DMS114 treated with DMSO at 0.1 percent for 48 hours (cell line): ENCODE measurements at regions not wholly inside any gene's neighbourhood (a gene's known extent, or its start where the extent isn't known, plus 50 kb on each side); places are given as distances from the start of the nearest gene placed in this dataset.
A peak's percentile ranks its signal among the peaks of the same experiment; 100 is the strongest.
"Not testable (repeated sequence)": the region's sequence is repeated elsewhere in the genome, so short reads cannot be mapped to it uniquely, and the experiment has no call there.

Experiments
- DNase-seq: peaks from one replicate; lab custom pipeline; 2025; ENCODE audit not compliant: unreplicated experiment; lab: John Stamatoyannopoulos, UW

DNA sequence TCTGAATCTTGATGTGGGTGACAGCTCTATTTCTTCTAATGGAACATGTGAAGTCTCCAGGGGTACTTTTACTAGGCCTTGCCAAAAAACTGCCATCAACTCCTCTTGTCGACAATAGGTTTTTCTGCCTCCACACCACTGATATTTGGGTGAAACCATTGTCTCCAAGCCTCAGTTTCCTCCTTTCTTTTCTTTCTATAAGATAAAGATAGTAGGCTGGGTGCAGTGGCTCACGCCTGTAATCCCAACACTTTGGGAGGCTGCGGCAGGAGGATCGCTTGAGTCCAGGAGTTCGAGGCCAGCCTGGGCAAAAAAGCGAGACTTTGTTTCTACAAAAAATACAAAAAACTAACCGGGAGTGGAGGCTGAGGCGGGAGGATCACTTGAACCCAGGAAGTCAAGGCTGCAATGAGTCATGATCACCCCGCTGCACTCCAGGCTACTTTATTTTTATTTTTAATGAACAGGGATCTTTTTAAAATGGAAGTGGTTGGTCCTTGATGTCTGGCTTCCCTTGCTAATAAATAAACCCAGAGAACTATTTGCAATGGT, 159.9 kb upstream of the TNFAIP3 start:
- no peak for DNase-seq

DNA sequence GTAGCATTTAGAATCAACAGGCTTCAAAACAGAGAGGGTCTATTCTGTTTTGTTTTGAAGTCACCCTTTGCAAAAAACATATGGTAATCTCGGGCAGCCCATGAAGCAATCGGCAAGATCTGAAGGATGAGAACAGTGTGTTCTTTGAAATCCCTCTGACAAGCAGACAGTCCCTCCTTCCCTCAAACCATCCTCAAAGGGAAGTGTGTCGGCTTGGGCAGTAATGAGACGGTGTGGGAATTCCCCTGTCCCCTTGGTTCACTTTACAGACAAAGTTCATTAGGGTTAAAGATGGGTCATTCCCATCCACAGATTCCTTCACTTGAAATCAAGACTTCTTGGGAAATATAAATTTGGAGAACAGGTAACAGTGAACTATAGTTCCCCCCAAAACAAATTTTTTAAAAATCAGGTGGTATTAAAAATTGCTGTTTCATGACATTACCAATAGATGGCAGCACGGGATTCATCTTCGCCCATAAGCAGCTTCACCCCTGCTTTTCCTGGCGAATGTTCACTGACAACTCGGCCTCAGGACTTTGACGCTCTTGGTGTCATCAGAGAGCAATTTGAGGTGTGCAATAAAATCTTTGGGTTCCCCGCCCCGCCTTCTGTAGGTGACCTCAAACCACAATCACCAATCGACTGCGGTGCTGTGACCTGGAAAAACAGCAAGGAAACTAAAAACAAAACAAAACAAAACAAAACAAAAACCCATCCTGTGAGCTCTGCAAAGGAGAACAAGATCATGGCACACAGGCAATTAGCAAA, 159.3 kb upstream of the TNFAIP3 start:
- peak; percentile 13 for DNase-seq

DNA sequence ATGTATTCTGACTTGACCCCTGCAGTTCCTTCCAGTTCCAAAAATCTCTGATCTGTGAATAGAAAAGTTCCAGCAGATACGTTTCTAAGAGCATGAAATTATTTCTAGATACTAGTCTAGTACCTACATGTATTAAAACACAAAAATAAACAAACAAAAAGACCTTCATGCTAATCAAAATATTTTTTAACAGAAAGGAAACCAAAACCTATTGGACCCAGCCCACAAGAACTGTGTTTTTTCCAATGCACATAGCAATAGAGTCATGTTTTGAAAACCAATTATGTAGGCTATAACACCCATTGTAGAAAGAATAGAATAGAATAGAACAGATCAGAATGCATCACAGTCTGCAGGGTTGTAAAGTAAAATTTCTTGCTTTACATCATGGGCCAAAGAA, 158.6 kb upstream of the TNFAIP3 start:
- no peak for DNase-seq

DNA sequence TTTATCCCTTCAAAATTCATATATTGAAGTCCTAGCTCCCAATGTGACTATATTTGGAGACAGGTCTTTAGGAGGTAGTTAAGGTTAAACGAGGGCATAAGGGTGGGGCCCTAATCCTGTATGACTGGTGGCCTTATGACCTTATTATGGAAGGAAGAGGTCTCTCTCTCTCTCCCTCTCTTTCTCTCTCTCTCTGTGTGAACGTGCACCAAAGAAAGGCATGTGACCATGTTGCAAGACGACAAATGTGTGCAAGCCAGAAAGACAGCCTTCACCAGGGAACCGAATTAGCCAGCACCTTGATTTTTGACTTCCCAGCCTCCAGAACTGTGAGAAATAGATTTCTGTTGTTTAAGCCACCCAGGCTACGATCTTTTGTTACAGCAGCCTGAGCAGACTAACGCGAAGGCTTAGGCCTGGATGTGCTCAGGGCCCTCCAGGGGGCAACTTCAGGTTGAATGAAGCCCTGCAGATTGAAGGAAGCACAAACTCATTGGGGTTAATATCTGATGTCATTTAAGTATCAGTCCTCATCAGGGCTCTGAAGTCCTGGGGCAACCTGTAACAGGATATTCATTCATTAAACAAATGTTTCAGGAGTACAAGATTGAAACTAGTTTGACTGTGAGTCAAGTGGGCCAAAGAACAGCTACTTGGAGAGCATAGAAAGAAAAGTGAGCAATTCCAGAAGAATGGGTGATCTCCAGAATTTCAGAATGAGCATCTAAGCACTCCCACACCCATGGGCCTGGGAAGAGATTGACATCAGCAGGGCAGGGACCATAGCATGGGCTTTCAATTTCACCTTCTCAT, 157.4 kb upstream of the TNFAIP3 start:
- DNase-seq: no peak

DNA sequence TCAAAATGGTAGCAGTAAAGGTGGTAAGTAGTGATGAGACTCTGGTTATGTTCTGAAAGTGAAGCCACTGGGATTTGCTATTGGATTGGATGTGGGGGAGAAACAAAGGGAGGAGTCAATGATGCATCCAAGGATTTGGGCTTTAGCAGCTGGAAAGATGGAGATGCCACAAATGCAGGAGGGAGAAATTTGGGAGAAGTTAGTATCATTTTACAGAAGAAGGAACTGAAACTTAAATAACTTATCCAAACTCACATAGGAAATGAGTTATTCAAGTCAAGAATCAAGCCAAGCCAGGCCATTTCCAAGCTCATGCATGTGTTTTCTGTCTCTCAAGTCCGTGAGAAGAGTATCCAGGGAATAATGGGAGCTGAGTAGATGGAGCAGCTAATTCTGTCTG, 155.1 kb upstream of the TNFAIP3 start:
- no peak for DNase-seq

DNA sequence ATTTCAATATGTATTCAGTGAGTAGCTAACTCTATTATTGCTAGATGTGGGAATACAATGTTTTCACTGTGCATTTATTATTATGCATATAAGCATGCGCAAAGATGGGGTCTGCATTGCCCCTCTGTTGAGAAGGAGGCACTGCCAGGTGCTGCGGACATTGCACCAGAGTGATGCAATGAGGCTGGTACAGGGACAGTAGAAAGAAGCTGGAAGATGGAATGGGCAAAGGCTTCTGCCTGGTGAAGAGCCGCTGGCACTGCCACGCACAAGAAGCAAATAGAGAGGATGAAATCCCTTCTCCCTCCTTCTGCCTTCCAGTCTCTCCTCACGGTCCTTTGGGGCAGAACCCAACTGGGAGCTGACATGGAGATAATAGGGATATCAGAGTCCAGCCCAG, 154.5 kb upstream of the TNFAIP3 start:
- DNase-seq: no peak

DNA sequence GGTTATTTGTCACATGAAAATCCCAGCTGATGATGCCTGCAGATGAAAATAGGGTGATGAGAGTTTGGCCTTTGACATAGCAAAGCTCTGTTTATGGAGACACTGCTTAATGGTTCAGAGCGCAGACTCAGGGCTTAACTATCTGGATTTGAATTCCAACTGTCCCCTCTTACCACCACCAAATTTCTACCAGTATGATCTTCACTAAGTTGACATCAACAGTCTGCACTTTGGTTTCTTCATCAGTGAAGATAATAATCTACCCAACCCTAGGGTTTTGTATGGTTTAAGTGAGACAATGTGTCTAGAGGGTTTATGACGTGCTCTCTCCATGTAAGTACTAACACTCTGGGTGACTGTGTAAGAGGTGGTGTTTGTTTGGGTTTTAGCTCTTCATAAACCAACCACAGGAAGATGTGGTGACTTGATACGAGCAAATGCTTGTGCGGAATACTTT, 151.4 kb upstream of the TNFAIP3 start:
- DNase-seq: no peak

DNA sequence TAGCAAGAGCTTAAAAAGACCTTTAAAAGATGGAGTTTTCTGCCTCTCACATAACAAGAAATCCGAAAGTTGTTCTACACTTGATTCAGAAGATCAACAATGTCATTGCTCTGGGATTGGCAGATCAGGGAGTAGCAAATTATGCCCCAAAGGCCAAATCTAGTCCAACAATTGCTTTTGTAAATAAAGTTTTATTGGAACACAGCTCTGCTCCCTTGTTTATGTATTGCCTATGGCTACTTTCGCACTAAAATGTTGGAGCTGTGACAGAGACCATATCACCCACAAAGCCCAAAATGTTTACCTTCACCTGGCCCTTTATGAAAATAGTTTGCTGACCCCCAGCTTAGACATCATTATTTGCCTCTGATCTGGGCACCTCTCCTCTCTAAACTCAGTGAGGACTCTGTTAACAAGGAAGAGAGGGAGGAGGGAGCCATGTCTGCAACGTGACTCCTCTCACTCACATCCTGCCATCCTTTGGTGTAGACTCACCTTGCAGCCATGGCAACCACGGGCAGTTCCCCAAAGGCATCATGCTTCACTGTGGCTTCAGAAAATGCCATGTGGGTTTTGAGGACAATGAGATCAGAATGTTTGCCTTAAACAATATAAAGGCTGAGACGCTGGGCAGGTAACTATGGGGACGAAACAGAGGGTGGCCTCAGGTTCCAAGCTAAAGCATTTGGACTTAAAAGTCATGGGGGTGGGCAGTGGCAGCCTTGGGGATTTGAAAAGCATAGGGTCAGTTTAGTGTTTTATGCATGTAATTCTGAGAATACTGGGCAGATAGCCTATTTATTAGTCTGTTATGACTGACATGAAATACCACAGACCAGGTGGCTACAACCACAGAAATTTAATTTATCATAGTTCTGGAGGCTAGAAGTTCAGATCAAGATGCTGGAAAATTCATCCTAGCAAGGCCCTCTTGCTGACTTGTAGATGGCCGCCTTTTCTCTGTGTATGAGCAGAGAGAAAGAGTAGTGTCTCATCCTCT, 149.7 kb upstream of the TNFAIP3 start:
- no peak for DNase-seq

DNA sequence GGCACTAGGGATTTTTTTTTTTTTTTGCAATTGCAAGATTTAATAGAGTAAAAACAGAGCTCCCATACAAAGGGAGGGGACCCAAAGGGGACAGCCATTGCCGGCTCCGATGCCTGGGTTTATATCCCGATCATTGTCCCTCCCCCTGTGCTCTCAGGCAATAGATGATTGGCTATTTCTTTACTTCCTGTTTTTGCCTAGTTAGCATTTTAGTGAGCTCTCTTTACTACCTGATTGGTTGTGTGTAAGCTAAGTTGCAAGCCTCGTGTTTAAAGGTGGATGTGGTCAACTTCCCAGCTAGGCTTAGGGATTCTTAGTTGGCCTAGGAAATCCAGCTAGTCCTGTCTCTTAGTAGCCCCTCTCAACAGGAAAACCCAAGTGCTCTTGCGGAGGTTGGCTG, 148.2 kb upstream of the TNFAIP3 start:
- not testable (repeated sequence) for DNase-seq

DNA sequence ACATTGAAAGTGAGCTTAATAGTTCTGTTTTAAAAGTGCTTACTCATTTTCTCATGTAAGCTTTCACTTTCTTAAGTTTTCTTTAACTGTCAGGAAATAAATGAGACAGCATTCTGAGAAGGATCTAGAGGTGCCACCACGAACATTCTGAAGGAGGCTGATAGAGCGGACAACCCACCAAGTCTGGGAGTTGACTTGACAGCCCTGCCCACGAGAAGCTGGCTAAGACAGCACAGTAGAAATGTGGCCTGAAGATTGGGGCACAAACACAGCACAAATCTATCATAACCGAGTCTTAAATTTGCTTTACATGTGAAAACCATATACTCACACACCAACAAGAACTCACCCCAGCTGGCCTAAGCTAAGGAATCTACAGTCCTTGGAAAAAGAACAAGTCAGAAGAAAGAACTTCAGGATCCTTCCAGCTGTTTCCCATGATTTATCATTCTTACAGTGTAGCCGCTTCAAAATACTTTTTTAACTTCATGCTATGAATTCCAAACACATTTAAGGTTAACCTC, 144.2 kb upstream of the TNFAIP3 start:
- DNase-seq: no peak

DNA sequence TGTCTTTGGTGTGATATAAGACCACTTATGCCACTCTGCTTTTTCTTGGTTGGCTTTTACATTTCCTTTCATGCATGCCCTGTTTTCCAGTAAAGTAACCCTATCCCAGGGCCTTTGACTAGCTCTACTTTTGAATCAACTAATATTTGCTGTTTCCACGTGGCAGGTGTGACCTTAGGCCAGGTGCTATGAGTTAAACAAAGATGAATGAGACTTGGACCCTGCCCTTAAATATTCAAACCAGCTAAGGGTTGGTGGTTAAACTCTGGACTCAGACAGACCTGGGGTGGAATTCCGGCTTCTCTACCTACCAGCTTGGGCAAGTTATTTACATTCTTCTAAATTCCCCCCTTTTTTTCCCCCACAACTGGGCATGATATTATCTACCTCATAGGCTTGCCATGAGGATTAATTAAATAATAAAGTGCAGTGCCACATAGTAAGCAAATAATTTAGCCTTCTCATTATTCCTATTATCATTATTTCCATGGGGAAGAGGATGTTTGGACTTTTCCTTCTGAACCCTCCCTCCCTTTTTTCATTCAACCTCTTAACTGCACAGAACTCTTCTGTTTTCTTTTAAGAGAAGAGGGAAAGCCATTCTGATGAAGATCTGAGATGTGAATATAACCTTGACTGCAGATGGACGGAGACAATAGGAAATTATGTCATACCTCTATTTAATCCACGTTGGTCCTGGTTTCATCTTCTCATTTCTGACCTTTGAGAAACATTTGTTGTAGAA, 143.6 kb upstream of the TNFAIP3 start:
- DNase-seq: no peak

DNA sequence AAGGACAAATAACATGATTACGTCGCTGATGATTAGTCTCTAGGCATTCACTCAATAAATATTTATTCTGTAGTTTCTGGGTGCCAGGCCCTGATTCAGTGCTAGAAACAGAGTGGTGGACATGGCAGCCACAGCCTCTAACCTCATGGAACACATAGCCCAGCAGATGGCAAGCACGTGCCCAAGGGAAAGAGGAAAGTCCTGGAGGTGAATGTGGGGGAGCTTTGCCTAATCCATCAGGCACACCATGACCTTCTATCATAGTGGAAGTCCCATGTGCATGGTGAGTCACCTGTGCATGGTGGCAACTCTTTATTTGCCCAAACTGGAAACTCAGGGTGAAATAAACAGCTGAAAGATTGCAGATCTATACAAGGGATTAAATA, 143.0 kb upstream of the TNFAIP3 start:
- DNase-seq: no peak

DNA sequence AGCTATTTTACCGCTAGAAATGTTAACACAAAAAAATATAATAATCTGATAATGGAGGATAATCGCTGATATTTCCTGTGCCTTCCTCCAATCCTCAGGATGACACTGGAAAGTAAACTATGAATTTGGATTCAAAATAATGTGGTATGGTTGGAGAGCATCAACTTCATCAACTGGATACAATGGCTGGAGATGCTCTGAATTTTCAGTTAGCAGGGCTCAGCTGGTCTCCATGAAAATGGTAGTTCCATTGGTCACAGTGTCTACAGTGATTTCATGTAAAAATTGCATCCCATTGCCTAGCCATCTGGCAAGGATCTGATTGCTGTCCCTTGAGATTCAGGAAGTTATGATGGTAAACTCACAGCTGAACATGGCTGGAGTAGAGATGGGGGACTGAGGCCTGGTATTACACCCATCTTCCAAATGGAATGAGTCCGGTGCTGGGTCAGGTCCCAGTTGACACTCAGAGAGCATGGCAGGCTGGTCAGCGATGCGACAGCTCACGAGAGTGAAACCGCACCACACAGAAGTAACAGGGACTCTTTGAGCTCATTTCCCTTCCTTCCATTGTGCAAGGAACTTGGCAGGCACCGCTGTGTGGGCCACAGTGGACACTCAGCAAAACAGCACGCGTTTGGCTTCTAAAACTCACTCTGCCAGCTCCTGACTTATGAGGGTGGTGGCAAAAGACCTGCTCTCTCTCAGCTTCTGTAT, 142.4 kb upstream of the TNFAIP3 start:
- no peak for DNase-seq

DNA sequence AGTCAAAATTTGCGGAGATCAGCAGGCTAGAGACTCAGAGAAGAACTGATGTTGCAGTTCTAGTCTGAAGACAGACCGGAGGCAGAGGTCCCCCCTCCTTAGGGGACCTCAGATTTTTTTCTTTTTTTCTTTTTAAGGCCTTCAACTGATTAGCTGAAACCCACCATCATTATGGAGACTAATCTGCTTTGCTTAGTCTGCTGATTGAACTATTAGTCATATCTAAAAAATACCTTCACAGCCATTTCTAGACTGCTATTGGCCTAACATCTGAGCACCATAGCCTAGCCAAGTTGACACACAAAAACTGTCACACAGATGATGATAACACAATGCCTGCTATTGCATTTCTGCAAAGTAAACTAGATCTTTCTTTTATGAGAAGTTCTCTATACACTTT, 141.1 kb upstream of the TNFAIP3 start:
- DNase-seq: no peak

DNA sequence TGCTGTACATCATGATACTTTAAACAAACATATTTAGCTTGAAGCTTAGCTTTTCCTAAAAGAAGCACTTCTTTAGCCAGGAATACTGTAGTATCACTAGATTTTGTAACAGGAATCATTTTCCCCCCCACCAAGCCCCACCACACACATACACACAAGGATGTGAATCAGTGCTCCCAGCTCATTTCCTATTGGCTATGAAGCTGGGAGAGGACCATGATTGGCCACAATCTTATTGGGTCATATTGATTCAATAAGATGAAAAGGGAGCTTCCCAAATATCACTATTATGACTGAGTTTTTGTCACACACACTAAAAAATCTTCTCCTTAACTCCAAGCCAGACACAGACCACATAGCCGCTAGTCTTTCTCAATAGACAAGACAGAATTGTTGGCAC, 140.5 kb upstream of the TNFAIP3 start:
- no peak for DNase-seq

DNA sequence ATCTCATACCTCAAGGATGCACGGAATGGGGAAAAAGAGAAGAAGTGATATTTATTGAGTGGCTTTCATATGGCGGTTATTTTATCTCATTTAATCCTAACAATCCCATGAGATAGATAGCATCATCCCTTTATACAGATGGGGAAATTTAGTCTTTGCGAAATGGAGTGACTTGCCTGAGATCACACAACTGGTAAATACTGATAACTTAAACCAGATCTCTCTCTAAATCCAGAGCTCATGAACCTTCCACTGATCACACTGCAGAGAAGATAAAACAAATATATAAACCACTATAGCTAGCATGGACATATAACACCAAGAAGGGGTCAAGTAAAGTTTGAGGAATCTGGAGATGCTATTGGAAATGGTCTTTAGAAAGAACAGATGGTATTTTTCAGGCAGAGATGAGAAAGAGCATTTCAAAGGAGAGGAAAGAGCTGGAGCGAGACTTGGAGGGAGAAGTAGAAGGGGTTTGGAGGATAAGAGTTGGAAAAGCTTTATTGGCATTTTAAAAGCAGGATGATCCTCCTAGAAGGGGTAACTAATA, 139.8 kb upstream of the TNFAIP3 start:
- no peak for DNase-seq

DNA sequence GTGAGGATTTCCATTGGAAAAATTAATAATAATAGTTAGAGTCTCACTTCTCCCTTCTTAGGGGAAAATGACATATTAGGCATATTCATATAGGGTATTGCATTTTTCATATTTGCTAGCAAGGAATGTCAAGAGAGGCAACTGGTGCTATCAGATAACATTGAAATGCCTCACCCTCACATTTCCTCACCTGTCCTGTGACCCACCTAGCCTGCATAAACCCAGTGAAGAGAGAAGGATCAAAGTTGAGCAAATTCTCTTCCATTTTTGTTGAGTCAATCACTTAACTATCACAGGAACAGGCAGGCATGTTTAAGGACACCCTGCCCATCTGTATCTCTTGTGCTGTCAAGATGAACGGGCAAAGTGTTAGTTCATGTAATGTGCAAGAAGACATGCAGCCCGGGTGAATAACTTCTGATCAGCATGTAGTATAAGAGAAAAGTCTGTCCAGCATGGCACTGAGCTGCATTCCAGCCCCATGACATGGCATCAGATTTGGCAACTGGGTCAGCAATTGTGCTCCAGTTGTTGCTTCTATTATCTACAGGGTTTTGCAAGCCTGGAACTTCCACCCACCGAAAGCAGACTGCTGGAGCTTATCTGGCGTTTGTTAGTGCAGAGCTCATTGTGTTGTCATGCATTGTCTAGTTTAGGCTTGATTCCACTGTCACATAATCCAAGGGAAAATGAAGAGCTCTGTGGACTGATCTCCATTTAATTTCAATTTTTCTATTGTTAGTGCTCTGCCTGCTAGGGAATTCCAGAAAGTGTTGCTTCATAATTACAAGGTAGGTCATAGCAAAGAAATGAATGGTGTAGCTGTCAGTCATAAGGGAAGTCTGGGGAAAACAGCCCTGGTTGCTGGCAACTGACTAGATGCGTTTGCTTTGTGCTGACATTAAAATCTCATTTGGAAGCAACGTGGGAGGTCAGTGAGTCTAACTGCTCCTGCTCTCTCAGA, 138.4 kb upstream of the TNFAIP3 start:
- DNase-seq: no peak
